GM12892 (cell line): ENCODE measurements at regions not wholly inside any gene's neighbourhood (a gene's known extent, or its start where the extent isn't known, plus 50 kb on each side); places are given as distances from the start of the nearest gene placed in this dataset.

Source experiments
- POLR2A ChIP-seq: IDR thresholded peaks from 2 replicates; pipeline ENCODE4 v1.6.1; 2011; ENCODE audit warnings: low read depth, low read length, control low read depth
- POLR2AphosphoS5 ChIP-seq: IDR thresholded peaks from 2 replicates; pipeline ENCODE4 v1.6.1; 2011; ENCODE audit warnings: low read depth, low read length, control low read depth
- TAF1 ChIP-seq: IDR thresholded peaks from 2 replicates; pipeline ENCODE4 v1.6.1; 2011; ENCODE audit warnings: low read depth, mild to moderate bottlenecking, control low read depth, low read length, borderline replicate concordance

GRCh38 chr2:163155925-163156324 lies 317.4 kb upstream of the KCNH7 start:
- no peak for TF ChIP-seq POLR2AphosphoS5
- no peak for TF ChIP-seq POLR2A
- TF ChIP-seq TAF1, result no peak
